ENCODE measurements at regions not wholly inside any gene's neighbourhood (a gene's known extent, or its start where the extent isn't known, plus 50 kb on each side); places are given as distances from the start of the nearest gene placed in this dataset.

DNA sequence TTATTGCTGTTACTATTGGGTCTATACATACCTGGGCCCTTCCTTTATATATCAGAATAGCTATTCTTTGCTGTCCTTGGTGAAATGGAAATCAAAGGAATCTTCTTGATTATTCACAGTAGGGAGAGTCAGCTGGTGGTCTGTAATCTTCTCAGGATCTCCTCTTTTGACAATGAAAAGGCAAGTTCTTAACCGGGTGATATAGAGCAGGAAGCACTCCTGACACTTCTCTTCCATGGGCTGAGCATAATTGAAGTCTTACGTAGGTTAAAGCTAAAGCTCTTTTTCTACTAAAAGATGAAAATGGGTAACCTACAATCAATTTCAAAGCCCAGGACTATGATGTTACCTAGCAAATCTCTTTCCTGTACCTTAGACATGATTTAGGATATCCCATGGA is 274.9 kb upstream of the LCORL start:
- no peak for TF ChIP-seq CTCF (IDR thresholded peaks at IDR 0.05)
- no peak for TF ChIP-seq POLR2A (IDR thresholded peaks at IDR 0.05)
